Kidney (tissue), 13 donors: ENCODE measurements at regions not wholly inside any gene's neighbourhood (a gene's known extent, or its start where the extent isn't known, plus 50 kb on each side); places are given as distances from the start of the nearest gene placed in this dataset.

Source experiments
- DNase-seq, 5 donors: peaks; one replicate each; pipeline ENCODE4 v3.0.0-alpha.2; 2013 to 2020
- FAIRE-seq: peaks from 2 replicates; lab custom pipeline; 2012; peaks lifted over from hg19 to GRCh38; lab: Jason Lieb, UNC
- H3K27ac ChIP-seq, 2 donors: one replicate each; pipeline ENCODE4 v1.7.0; 2013; ENCODE audit warnings: low read depth in 2 of 2, low read length in 2 of 2, inconsistent platforms in 1 of 2
- H3K27me3 ChIP-seq: one replicate; pipeline ENCODE4 v1.7.1; 2013; ENCODE audit warnings: low read length, inconsistent platforms; ENCODE audit not compliant: control insufficient read depth, insufficient read depth
- H3K36me3 ChIP-seq, 3 donors: one replicate each; pipeline versions ENCODE4 v1.7.0 to v1.7.1; 2013; ENCODE audit warnings: low read length in 3 of 3, control low read depth in 1 of 3, inconsistent platforms in 1 of 3; ENCODE audit not compliant: insufficient read depth in 3 of 3, control insufficient read depth in 2 of 3
- H3K4me1 ChIP-seq, 3 donors: one replicate each; pipeline versions ENCODE4 v1.7.0 to v1.7.1; 2013; ENCODE audit warnings: low read length in 3 of 3, inconsistent platforms in 1 of 3, low read depth in 1 of 3; ENCODE audit not compliant: control insufficient read depth in 2 of 3, insufficient read depth in 2 of 3
- H3K4me3 ChIP-seq, 3 donors: one replicate each; pipeline versions ENCODE4 v1.7.0 to v1.8.1; 2013; ENCODE audit warnings: low read length in 3 of 3, control low read depth in 1 of 3, inconsistent platforms in 1 of 3
- H3K9ac ChIP-seq, 3 donors: one replicate each; pipeline versions ENCODE4 v1.7.0 to v1.7.1; 2013; ENCODE audit warnings: low read length in 3 of 3, control low read depth in 1 of 3, inconsistent platforms in 1 of 3
- H3K9me3 ChIP-seq, 3 donors: one replicate each; pipeline versions ENCODE4 v1.7.0 to v1.7.1; 2013; ENCODE audit warnings: low read length in 3 of 3, control low read depth in 1 of 3, inconsistent platforms in 1 of 3; ENCODE audit not compliant: control insufficient read depth in 2 of 3, insufficient read depth in 1 of 3
- CTCF ChIP-seq: IDR thresholded peaks from 3 replicates; pipeline ENCODE4 v1.5.1; 2012; ENCODE audit warnings: mild to moderate bottlenecking, moderate library complexity, borderline replicate concordance; ENCODE audit not compliant: insufficient read depth; ENCODE audit errors: extremely low read depth
- intact Hi-C: fragments of 100-400 bp; cut with DNase I; formaldehyde crosslinking; loops from one replicate; pipeline ENCODE4 v1.11.1; 2022
- donor health status: control.
- donor health status: control.
- donor health status: control.
- donor health status: control.
- donor health status: control.
- donor health status: DM: yes; HTN: yes; CAD: no.
- donor health status: Normal renal cell carcinoma (clear cell type).

- H3K4me1 ChIP-seq: no peaks in the 10 kb centered on the region
- intact Hi-C loops: no loop called here
- no peak overlapping the region for H3K4me3 ChIP-seq
- H3K27me3 ChIP-seq: no peaks in the 10 kb centered on the region
- H3K9me3 ChIP-seq: no peaks in the 10 kb centered on the region
- DNase-seq (no peak), FAIRE-seq (no peak)
- H3K36me3 ChIP-seq: no peaks in the 10 kb centered on the region
- no peak overlapping the region for H3K27ac ChIP-seq
- no peak for TF ChIP-seq CTCF
- no peak overlapping the region for H3K9ac ChIP-seq
These were observed 408.6 kb downstream of the JRKL start for GRCh38 chr11:96798445-96798844.

GRCh38 chr11:96815236-96815635, 425.4 kb downstream of the JRKL start:
- H3K27ac ChIP-seq: no peak overlapping the region
- TF ChIP-seq CTCF: no peak
- H3K4me3 ChIP-seq: no peak overlapping the region
- intact Hi-C loops: no loop called here
- no peaks in the 10 kb centered on the region for H3K9me3 ChIP-seq
- no peaks in the 10 kb centered on the region for H3K4me1 ChIP-seq
- no peaks in the 10 kb centered on the region for H3K36me3 ChIP-seq
- no peaks in the 10 kb centered on the region for H3K27me3 ChIP-seq
- no peak overlapping the region for H3K9ac ChIP-seq
- FAIRE-seq: no peak
- DNase-seq: no peak

GRCh38 chr11:96817482-96818399, 427.9 kb downstream of the JRKL start:
- no peak for TF ChIP-seq CTCF
- intact Hi-C loops: no loop called here
- no peaks in the 10 kb centered on the region for H3K27me3 ChIP-seq

More at GRCh38 chr11:96817482-96818399, 427.9 kb downstream of the JRKL start:
- Histone ChIP-seq H3K27ac (no peak overlapping the region), H3K9ac (no peak overlapping the region), H3K36me3 (no peaks in the 10 kb centered on the region), H3K4me1 (no peaks in the 10 kb centered on the region), H3K9me3 (no peaks in the 10 kb centered on the region), H3K4me3 (no peak overlapping the region)
- no peak for FAIRE-seq
- DNase-seq: no peak
